ENCODE measurements at regions not wholly inside any gene's neighbourhood (a gene's known extent, or its start where the extent isn't known, plus 50 kb on each side); places are given as distances from the start of the nearest gene placed in this dataset.

- in situ Hi-C loops (cut with MboI; ENCODE audit: low sequenced_read_pairs, unreplicated experiment), result no loop called here
- DNase-seq (ENCODE audit: low spot score), result no peak
These were observed 443.4 kb downstream of the PDGFC start for GRCh38 chr4:156528216-156528615.

GRCh38 chr4:156527237-156527993 is 444.2 kb downstream of the PDGFC start:
- no peak for DNase-seq (ENCODE audit: low spot score)
- no peak for TF ChIP-seq CTCF (IDR thresholded peaks at IDR 0.05; ENCODE audit: borderline replicate concordance, control extremely low read depth, extremely low read depth, insufficient read depth, missing control alignments)
- in situ Hi-C loops (cut with MboI; ENCODE audit: low sequenced_read_pairs, unreplicated experiment), result no loop called here

More at GRCh38 chr4:156528216-156528615, 443.4 kb downstream of the PDGFC start:
- TF ChIP-seq CTCF (IDR thresholded peaks at IDR 0.05; ENCODE audit: borderline replicate concordance, control extremely low read depth, extremely low read depth, insufficient read depth, missing control alignments), result no peak

- in situ Hi-C loops (cut with MboI; ENCODE audit: low sequenced_read_pairs, unreplicated experiment), result no loop called here
- TF ChIP-seq CTCF (IDR thresholded peaks at IDR 0.05; ENCODE audit: borderline replicate concordance, control extremely low read depth, extremely low read depth, insufficient read depth, missing control alignments), result no peak
- DNase-seq (ENCODE audit: low spot score), result no peak
These were observed 447.6 kb downstream of the PDGFC start for GRCh38 chr4:156523991-156524390.

GRCh38 chr4:156523492-156523891 is 448.1 kb downstream of the PDGFC start:
- DNase-seq (ENCODE audit: low spot score), result no peak
- no peak for TF ChIP-seq CTCF (IDR thresholded peaks at IDR 0.05; ENCODE audit: borderline replicate concordance, control extremely low read depth, extremely low read depth, insufficient read depth, missing control alignments)
- in situ Hi-C loops (cut with MboI; ENCODE audit: low sequenced_read_pairs, unreplicated experiment), result no loop called here

GRCh38 chr4:156521631-156522030 is 450.0 kb downstream of the PDGFC start:
- TF ChIP-seq CTCF (IDR thresholded peaks at IDR 0.05; ENCODE audit: borderline replicate concordance, control extremely low read depth, extremely low read depth, insufficient read depth, missing control alignments), result no peak
- in situ Hi-C loops (cut with MboI; ENCODE audit: low sequenced_read_pairs, unreplicated experiment), result no loop called here
- no peak for DNase-seq (ENCODE audit: low spot score)

GRCh38 chr4:156517956-156518355 is 453.6 kb downstream of the PDGFC start:
- no peak for TF ChIP-seq CTCF (IDR thresholded peaks at IDR 0.05; ENCODE audit: borderline replicate concordance, control extremely low read depth, extremely low read depth, insufficient read depth, missing control alignments)
- in situ Hi-C loops (cut with MboI; ENCODE audit: low sequenced_read_pairs, unreplicated experiment), result no loop called here
- no peak for DNase-seq (ENCODE audit: low spot score)
